CD4-positive, alpha-beta T cell treated with Interleukin-15 for 4 hours (primary cell): ENCODE measurements at regions not wholly inside any gene's neighbourhood (a gene's known extent, or its start where the extent isn't known, plus 50 kb on each side); places are given as distances from the start of the nearest gene placed in this dataset.

Experiments used
- DNase-seq: peaks from one replicate; pipeline ENCODE4 v3.0.0-alpha.2; 2020; ENCODE audit warnings: low spot score

DNA sequence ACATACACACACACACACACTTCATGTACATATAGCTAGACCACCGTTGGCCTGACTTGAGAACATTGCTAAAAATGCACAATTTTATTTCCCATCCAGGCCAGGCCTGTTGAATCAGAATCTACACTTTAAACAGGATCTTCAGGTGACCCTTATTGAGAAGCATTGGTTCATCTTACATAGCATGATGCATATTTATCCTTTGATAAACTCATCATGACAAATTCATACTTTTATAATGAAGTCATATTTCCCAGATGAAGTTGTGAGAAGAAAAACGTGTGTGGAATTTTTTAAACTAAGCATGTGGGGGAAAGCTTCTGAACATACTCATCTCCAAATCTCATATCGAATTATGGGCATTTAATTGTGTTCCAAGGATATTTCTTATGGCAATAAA lies 877.7 kb downstream of the MRPL39 start:
- no peak for DNase-seq

DNA sequence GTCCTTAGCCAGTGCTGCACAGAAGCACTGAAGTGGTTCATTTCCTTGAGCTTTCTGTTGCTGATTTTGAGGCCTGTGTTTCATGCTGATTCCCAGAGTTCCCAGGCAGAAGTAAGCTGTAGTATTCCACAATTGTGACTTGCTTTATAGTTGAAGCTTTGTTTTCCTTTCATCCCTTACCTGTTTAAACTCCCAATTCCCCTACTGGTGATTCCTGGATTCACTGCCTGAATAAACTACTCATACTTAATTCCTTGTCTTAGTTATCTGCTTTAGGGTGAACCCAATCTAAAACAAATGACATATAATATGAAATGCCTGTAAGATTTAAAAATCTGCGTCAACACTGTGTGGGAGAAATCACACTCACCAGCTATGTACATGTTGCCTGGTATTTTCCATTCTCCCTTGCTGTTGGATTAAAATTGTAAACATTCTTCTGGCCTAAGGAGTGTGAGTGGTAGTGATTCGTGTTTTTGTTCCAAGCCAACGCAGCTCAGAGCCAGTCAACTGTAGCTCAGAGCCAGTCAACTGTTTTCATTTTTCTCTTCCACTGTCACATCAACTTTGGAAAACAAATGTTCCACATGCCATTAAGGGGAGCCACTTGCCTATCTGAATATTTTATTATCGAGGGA lies 879.4 kb downstream of the MRPL39 start:
- no peak for DNase-seq

DNA sequence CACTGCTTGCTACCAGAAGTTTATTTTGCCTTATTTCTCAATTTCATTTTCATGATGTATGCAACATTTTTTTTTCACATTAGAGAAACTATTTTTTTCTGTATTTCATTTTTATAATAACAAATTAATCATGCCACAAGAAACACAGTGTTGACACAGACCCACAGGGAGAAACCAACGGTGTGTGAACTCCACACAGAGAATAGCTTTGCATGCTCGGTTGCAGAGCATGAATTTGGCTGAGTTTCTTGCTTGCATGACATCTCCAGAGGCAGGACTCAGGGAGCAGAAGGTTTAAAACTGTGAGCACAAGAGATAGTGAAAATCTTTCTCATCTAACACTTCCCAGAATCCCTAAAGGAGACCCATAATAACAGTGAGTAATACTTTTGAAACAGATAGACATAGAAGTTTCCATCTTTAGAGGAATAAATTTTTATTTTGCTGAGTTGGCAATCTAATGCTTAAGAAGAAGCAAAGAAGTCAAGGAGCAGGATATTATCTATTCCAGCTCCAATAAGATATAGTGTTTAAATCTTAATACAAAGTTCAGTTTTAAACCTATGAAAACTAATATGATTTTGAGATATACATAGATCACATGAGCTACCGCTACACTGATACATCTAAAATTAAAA lies 890.9 kb downstream of the MRPL39 start:
- no peak for DNase-seq

DNA sequence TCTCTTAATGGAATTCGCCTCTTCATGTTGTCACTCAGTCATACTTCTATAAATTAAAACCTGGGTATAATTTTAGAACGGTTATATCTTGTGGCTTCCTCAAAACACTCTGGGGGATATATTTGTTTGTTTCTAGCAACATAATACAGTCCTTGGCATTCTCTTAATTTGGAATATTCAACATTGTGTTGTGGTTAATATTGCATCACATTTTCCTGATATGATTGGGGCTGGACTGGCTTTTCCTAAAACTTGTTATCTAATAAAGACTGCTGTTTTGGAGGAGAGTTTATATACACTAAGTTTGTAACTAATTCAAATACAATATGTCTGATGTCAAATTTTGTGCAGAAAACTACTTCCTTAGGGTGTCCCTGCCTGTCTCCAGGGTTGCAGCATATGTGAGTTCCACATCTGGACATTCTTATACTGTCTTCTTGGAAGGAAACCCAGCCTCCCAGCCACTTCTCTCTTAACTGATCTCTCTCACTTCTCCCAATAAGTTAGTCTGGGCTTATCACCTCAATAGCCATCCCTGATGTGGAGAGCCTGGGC lies 892.6 kb downstream of the MRPL39 start:
- no peak for DNase-seq

DNA sequence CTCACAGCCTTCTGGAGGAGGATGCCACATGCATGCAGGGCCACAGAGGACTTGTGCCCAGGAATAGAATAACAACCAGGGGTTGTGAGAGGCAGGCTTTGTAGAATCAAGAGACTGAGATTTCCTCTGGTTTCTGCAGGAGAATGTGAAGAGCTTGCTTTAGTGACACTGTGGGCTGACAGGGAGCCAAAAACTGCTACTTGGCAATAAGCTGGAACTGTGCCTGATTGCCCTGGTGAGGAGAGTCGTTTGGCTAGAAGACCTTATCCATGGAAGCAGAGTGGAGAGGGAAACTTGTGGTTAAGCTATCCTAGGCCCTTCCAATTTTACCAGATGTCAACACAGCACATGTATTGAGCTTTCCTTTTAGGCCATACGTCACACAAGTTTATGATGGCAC lies 902.1 kb downstream of the MRPL39 start:
- DNase-seq, result no peak

DNA sequence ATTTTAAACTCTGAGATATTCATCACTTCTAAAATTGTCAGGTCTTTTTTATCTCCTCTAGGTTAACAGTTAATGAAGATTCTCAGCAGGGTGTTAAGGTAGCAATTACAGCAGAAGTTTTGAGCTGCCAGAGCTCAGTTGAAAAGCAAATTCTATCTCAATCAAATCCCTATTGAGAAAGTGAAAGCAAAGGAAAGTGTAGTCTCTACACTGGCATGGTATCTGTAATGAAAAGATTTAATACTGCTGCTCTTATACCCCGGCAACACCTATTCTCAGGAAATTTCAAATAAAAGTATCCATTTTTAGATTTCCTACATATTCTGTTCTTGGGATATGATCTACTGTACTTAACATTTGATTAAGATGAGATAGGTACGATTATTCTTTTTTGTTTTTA lies 913.5 kb downstream of the MRPL39 start:
- DNase-seq, result no peak

DNA sequence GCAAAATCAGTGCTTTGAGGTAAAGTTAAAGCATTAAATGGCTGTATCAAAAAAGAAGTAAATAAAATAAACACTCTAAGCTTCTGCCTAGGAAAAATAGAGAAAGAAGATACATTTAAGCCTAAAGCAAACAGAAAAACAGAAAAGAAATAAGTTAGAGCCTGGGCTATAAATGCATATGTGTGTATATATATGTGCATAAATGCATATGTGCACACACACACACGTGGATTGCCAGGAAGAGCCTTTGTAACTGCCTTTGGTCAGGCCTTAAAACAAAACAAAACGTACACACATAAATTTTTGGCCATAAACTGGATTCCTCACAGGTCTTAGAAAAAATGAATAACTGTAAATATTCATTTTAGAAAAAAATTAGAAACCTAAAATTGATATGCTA lies 925.8 kb downstream of the MRPL39 start:
- no peak for DNase-seq

DNA sequence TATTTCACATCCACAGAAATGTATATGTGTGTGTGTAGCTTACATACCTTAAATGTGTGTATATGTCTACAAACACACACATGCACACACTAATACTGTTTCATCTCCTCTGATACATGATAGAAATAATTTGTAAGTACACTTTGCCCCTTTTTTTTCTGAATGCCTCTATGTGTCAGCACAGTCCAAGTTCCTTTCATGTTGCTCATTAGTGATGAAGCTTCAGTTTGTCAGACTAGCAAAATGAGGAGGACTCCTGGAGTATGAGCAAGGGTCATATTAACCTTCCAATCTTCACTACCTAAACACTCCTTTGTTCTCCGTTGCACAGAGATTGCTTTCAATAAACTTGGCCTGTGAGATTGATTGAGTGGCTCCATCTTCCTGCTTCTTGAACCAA lies 935.4 kb downstream of the MRPL39 start:
- no peak for DNase-seq

DNA sequence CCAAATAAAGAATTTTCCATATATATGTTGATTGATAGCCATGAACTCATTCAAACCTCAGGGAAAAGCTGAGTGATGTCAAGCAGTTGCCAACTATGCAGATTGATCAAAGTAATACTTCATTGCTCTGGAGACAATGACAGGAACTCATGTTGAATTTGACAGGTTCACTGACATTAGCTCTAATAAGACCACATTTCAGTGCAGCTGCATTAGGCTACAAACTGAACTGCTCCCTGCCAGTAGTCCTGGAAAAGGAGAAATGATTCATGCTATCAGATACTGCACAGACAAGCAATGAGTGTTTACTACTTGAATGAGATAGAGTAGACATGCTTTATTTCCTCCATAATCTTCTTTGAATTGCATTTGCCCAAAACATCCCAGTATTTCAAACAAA lies 948.4 kb downstream of the MRPL39 start:
- no peak for DNase-seq

DNA sequence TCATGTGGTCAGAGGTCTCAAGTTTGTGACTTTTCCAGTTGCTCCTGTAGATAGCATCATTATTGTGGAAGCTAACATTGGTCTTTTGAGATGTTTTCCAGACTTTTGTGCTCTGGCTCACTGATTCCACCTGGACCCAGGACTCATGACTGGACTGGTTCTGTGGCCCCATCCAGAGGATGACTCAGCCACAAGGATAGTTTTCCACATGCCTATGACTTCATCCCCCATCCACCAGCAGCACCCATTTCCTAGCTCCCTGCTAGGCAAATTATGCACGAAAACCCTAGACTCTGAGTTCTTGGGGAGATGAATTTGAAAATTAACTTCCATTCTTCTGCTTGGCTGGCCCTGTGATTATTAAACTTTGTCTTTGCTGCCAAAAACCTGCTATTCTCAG lies 949.3 kb downstream of the MRPL39 start:
- no peak for DNase-seq

DNA sequence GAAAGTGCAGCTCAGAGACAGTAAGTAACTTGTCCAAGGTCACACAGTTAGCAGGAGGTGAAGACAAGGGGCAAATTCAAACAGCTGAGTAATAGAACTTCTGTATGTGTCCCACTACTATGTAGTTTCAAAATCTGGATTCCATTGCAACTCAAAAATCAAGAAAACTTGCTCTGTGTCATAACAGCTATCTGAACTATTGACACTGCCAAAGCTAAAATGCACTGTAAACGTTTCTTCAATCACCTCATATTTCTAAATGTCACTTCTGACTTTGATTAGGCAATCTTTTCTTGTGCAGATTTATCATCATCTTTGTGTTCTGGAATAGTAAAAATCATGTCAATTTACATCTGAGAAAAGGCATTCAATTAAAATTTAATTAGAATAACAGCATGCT lies 957.6 kb downstream of the MRPL39 start:
- DNase-seq, result no peak

DNA sequence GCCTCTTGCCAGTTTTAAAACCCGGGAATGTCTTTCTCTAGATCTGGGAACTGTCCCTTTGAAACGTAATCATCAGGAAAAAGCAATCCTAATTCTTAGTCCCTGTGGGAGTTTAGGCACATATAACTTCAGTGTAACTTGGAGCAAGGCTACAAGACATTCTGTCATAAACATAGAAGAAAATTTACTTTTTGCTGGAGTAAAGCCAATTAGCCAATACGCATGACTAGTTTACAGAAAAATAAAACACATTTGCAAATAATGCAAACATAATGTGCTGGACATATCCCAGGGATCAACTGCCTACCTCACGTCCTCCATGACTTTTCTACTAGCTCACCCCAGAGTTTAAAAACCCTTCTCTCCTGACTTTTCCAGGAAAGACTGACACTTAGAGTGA lies 970.6 kb downstream of the MRPL39 start:
- DNase-seq, result no peak

DNA sequence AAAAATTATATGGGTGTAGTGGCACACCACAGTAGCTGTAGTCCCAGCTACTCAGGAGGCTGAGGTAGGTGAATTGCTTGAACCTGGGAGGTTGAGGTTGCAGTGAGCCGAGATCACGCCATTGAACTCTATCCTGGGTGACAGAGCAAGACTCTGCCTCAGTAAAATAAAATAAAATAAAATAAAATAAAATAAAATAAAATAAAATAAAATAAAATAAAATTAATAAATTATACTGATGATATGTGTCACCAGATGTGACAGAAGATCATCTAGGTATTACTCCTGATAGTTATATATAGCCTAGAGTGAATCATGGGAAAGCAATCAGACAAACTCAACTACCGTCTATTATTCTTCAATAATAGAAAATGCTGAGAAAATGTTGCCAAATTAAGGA lies 972.5 kb downstream of the MRPL39 start:
- DNase-seq, result no peak

DNA sequence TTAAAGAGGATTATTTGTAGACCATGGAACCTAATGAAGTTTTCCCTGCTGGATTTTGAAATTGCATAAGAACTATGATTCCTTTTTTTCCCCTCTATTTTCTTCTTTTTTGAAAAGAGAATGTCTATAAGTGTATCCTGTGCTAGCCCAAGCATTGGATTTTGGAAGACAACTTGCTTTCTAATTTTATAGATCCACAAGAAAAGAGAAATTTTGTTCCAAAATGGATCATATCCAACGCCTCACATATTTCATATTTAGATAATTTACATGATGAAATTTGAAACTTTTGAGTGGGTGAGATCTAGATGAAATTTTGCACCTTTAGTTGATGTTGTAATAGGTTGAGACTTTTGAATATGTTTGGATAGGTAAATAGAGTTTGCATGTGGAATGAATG lies 978.7 kb downstream of the MRPL39 start:
- DNase-seq, result no peak

DNA sequence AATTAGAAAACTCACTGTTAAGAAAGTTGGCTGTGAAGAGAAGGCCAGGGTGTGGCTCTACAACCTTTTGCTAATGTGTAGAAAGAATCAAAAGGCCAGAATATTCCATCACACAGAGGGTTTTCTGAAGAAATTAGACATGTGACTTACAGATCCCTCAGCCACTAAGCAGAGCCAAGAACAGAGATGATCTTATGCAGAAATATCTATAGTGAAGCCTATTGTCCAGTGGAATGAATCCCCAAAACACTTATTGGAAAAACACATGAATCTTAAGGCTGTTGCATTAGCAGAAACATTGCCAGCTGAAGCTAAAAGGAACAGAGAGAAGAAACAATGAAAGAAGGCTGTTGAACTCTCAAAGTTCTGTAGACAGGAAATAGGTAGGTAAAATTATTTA lies 979.2 kb downstream of the MRPL39 start:
- DNase-seq, result no peak

DNA sequence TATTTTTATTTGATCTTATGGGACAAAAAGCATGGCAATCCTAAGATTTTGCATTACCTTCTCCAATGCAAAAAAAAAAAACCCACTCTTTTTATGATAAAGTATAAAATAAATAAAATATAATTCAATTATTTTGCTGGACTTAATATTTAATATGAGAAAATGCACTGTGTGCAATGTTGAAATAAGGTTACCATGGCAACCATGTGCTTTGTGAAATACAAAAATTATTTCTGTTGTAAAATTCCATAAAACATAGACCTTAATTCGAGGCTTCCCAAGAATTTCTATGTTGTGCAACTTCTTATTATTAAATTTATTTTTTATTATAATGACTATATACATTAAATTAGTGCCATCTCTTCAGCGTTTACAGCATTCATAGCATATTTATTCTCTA lies 989.5 kb downstream of the MRPL39 start:
- DNase-seq, result no peak

DNA sequence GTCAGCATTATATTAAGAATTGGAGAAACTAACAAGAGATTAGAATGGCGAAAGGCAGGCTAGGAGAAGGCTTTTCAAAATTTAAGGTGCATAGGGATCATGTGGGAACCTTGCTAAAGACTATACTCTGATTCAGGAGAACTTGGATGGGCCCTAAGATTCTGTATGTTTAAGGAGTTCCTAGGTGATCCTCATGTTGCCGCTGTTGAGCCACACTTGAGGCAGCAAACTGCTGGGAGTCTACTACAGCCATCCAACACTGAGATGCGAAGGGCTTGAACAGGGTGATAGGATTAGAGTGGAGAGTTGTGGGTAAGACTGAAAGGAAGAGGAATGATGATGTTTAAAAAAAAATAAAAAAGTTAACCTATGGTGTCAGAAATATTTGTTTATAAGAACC lies 1013.2 kb downstream of the MRPL39 start:
- no peak for DNase-seq

DNA sequence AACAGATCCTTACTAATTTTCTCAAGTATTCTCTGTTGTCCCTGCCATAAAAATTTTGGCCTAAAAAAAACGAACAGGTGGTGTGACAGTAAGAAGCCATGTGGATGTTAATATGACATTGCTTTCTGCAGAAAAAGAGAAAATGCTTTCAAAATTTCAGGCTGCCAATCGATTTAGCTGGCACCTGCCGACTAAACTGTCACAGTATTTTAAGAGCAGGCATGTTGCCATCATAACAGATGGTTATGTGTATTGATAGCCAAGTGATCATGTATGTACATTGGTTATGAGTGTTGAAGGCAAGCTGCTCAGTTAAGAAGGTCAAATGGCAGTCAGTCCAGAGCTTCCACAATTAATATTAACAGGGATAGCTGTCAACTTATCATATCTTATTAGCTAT lies 1017.0 kb downstream of the MRPL39 start:
- no peak for DNase-seq

DNA sequence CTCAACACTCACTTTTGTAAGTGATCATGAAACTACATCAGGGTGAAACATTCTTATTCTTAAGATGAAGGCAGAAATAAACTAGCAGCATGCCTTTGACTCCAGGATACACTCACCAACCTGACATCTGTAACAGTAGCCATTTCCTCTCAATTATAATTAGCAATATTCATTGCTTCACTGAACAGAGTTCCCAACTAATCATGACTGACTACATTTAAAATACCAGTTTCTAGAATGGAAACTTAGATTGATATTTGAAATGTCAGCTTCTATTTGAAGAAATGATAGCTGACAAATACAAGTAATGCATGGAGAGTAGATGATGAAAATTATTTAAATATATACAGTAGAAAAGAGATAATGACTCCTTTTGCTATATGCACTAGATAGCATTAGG lies 1023.8 kb downstream of the MRPL39 start:
- DNase-seq, result no peak

DNA sequence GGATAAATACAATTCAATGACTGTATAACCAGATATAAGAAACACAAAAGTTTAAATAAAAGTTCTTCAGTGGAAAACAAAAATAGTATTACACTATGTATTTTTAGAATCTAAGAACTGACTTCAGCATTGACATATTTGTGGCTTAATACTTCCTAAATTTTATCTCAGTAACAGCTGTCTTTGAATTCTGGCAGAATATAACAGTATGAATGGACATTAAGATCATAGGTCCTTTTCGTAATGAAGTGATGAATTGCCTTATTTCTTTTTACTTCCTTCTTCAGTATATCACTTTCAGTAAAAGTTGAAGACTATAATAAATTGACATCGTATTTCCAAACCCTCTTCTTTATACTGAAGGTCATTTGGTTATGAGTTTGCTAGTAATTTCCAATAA lies 1030.0 kb downstream of the MRPL39 start:
- no peak for DNase-seq

DNA sequence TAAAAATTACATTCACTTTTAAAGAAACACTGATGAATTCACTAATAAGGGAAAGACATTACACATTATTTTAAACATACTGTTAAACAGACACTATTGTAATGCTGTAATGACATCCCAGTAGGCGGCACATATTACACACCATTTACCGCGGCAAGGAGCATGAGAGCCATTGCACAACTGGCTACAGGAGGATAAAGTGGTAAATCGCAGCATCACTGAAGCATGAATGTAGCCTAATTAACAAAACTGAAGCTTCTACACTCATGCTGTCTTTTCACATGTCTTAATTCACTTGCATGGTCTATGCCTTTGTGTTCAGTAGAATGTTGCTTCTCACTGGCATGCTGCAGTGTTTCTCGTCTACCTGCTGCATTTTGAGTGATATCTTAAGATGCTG lies 1046.0 kb downstream of the MRPL39 start:
- DNase-seq, result no peak

DNA sequence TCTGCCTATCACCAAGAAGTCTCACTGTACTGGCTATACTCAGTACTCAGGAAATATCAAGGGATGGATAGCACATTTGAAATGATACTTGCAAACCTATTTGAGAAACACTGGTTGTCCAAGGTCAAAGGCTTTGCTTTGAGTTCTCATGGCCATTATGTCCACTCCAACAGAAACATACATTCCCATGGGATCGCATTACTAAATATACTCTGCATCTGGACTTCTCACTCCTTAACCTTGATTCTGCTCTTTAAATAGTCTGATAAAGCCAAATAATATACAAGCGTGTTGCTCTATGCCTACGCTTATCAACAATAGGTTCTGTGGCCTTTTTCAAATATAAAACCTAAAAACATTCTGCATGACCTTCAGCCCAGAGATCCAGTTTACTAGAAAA lies 1054.8 kb downstream of the MRPL39 start:
- no peak for DNase-seq

DNA sequence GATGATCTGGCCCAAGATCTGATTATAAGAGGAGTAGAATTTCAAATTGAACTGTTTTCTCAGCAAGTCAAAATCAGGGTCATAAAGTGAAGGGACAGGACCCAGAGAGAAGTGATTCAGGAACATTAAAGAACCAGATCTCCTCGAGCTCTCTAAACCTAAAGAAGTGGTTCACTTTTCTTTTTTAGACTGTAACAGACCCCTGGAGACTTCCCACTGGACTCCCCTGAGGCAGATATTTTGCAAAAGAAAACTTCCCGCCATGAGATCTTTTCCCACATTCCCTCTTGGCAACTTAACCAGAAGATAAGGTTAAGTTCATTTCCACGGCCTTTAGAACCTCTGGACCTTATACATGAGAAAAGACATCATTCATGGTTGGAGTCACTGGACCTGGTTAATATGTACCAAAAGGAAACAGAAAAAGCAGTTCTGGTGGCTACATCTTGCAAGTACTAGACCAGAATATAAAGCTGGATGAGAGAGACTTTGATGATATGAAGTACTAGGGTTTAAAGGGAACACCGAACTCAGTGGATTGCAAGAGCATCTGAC lies 1061.4 kb downstream of the MRPL39 start:
- DNase-seq, result no peak
